SK-N-SH (cell line): ENCODE measurements at regions not wholly inside any gene's neighbourhood (a gene's known extent, or its start where the extent isn't known, plus 50 kb on each side); places are given as distances from the start of the nearest gene placed in this dataset.

ENCODE experiments used
- CHD2 ChIP-seq: fragments of 150-350 bp; IDR thresholded peaks from 2 replicates; pipeline ENCODE4 v1.6.1; 2018; ENCODE audit warnings: low read length; ENCODE audit not compliant: partially characterized antibody
- CTCF ChIP-seq: fragments of 200-600 bp; sonication (generic); IDR thresholded peaks from 2 replicates; pipeline ENCODE4 v1.6.1; 2017; ENCODE audit warnings: antibody characterized with exemption, mild to moderate bottlenecking, moderate library complexity
- FOSL2 ChIP-seq: IDR thresholded peaks from 2 replicates; pipeline ENCODE4 v1.4.0; 2012; ENCODE audit warnings: low read depth, mild to moderate bottlenecking, moderate library complexity, borderline replicate concordance
- FOXM1 ChIP-seq: IDR thresholded peaks from 2 replicates; pipeline ENCODE4 v1.4.0; 2012; ENCODE audit warnings: low read depth, mild to moderate bottlenecking
- PBX3 ChIP-seq: IDR thresholded peaks from 2 replicates; pipeline ENCODE4; 2012
- POLR2AphosphoS5 ChIP-seq: IDR thresholded peaks from 2 replicates; pipeline ENCODE4 v1.6.1; 2012; ENCODE audit warnings: low read depth, low read length
- USF2 ChIP-seq: fragments of 150-350 bp; IDR thresholded peaks from 2 replicates; pipeline ENCODE4 v1.6.1; 2017; ENCODE audit warnings: antibody characterized with exemption, low read length, low read depth, borderline replicate concordance
- YY1 ChIP-seq: IDR thresholded peaks from 2 replicates; pipeline ENCODE4 v1.4.0; 2012; ENCODE audit warnings: low read depth, mild to moderate bottlenecking

GRCh38 chr7:25772802-25773201, 379.2 kb upstream of the NFE2L3 start:
- no peak for TF ChIP-seq FOSL2
- TF ChIP-seq USF2: no peak
- TF ChIP-seq CTCF: no peak
- TF ChIP-seq FOXM1: no peak
- no peak for TF ChIP-seq PBX3
- TF ChIP-seq POLR2AphosphoS5: no peak
- TF ChIP-seq CHD2: no peak
- TF ChIP-seq YY1: no peak
